Stimulated activated CD4-positive, alpha-beta T cell treated with anti-CD3 and anti-CD28 coated beads, Interleukin-2, amount 100 ng/mL, for 4 hours (primary cell): ENCODE measurements at regions not wholly inside any gene's neighbourhood (a gene's known extent, or its start where the extent isn't known, plus 50 kb on each side); places are given as distances from the start of the nearest gene placed in this dataset.
"Not testable (repeated sequence)": the region's sequence is repeated elsewhere in the genome, so short reads cannot be mapped to it uniquely, and the experiment has no call there.

Experiments
- DNase-seq: peaks from one replicate; pipeline ENCODE4 v3.0.0-alpha.2; 2020; ENCODE audit warnings: low read depth

- DNase-seq: no peak
Observed at GRCh38 chr3:95629802-95630201, 1184.6 kb upstream of the EPHA6 start.

- no peak for DNase-seq
Observed at GRCh38 chr3:95645291-95645690, 1169.1 kb upstream of the EPHA6 start.

- DNase-seq: no peak
Observed at GRCh38 chr3:95654570-95655362, 1159.6 kb upstream of the EPHA6 start.

- no peak for DNase-seq
Observed at GRCh38 chr3:95655363-95655986, 1158.9 kb upstream of the EPHA6 start.

- DNase-seq: no peak
Observed at GRCh38 chr3:95670765-95671164, 1143.6 kb upstream of the EPHA6 start.

- no peak for DNase-seq
Observed at GRCh38 chr3:95673215-95673614, 1141.2 kb upstream of the EPHA6 start.

GRCh38 chr3:95705786-95706418, 1108.5 kb upstream of the EPHA6 start:
- DNase-seq: no peak

- no peak for DNase-seq
Observed at GRCh38 chr3:95707268-95707667, 1107.1 kb upstream of the EPHA6 start.

- no peak for DNase-seq
Observed at GRCh38 chr3:95710684-95711083, 1103.7 kb upstream of the EPHA6 start.

GRCh38 chr3:95711789-95712188, 1102.6 kb upstream of the EPHA6 start:
- DNase-seq: no peak

- DNase-seq: no peak
Observed at GRCh38 chr3:95715128-95715527, 1099.3 kb upstream of the EPHA6 start.

GRCh38 chr3:95717048-95717447, 1097.3 kb upstream of the EPHA6 start:
- DNase-seq: no peak

- DNase-seq: no peak
Observed at GRCh38 chr3:95718168-95718567, 1096.2 kb upstream of the EPHA6 start.

GRCh38 chr3:95719481-95719880, 1094.9 kb upstream of the EPHA6 start:
- DNase-seq: no peak

GRCh38 chr3:95721938-95722337, 1092.5 kb upstream of the EPHA6 start:
- no peak for DNase-seq

- DNase-seq: no peak
Observed at GRCh38 chr3:95725770-95726169, 1088.6 kb upstream of the EPHA6 start.

GRCh38 chr3:95731753-95732152, 1082.6 kb upstream of the EPHA6 start:
- DNase-seq: no peak

- no peak for DNase-seq
Observed at GRCh38 chr3:95733336-95733735, 1081.1 kb upstream of the EPHA6 start.

GRCh38 chr3:95738045-95738444, 1076.3 kb upstream of the EPHA6 start:
- DNase-seq: no peak

- DNase-seq: not testable (repeated sequence)
Observed at GRCh38 chr3:95744896-95745295, 1069.5 kb upstream of the EPHA6 start.

GRCh38 chr3:95750097-95750496, 1064.3 kb upstream of the EPHA6 start:
- DNase-seq: no peak

- no peak for DNase-seq
Observed at GRCh38 chr3:95751509-95751908, 1062.9 kb upstream of the EPHA6 start.

GRCh38 chr3:95752199-95752598, 1062.2 kb upstream of the EPHA6 start:
- no peak for DNase-seq
